Hematopoietic multipotent progenitor cell treated with erythropoietin and hydrocortisone succinate and interleukin-3 and kit ligand, for 17 days (in vitro differentiated cells): ENCODE measurements at regions not wholly inside any gene's neighbourhood (a gene's known extent, or its start where the extent isn't known, plus 50 kb on each side); places are given as distances from the start of the nearest gene placed in this dataset.
"Not testable (repeated sequence)": the region's sequence is repeated elsewhere in the genome, so short reads cannot be mapped to it uniquely, and the experiment has no call there.

ENCODE experiments used
- DNase-seq: peaks from one replicate; pipeline ENCODE4 v3.0.0-alpha.2; 2015; ENCODE audit warnings: low spot score

GRCh38 chr4:186847429-186848131 lies 123.9 kb upstream of the FAT1 start:
- not testable (repeated sequence) for DNase-seq

DNA sequence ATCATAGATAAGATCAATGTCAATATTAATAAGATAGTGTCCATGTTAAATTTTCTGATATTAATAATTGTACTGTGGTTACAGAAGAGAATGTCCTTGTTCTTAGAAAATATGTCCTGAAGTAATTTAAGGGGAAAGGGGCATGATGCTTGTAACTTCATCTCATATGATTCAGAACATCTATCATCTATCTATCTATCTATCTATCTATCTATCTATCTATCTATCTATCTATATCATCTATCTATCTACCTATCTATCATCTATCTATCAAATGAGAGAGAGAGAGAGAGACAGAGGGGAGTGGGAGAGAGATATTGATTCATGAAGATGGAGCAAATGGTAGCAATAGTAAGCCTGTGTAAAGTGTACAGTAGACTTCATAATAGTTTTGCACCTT lies 124.8 kb upstream of the FAT1 start:
- no peak for DNase-seq

DNA sequence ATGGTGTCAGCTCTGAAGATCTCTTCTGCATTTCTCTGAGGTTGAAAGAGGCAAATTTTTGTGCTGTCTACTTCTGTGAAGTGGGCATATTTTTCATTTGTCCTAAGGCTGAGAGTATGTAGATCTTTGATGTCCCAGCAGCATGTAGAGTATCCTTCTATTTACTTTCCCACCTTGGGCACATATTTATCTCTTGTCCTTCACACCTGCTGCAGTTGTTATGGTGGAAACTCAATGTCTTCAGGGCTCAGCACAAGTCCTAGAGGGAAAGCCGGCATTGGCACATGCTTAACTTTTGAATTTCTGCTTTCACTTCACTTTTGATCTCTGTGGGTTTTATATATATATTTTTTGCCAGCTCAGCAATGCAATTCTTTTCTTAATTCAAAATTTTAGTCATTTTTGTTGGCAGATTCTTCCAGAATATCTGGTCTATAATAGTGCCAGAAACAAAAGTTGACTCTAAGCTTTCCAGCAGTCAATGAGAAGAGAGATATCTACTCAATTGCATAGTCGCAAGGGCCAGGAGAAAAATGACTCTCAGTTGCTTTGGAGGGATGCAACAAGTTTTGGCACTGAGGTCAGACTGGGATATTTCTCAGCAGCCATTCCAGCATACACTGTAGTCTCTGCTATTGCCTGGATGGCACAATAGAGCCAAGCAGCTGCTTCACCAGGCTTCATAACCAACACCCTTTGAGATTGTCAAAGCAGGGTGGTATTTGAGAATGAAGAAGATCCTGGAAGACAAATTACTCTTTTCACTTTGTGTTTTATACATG lies 127.8 kb upstream of the FAT1 start:
- DNase-seq = no peak

GRCh38 chr4:186852073-186852420 lies 128.4 kb upstream of the FAT1 start:
- no peak for DNase-seq

DNA sequence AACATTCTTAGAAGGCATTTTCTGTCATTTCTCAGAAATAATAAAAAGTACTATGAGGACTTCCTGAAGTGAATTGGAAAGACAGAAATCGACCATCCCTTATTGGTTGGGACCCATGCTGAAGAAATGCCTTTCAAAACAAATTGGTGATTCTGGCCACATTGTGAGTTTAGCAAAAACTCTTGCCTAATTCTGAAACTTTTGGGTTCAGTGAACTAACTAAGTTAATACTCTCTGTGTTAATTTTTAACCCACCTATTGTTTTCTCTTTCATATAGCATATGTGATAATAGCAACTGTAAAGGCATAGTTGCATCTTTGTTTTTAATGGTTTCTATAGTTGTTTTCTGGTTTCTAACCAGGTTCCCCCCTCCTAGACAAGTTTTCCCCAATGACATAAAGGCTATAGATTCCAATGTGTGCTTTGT lies 129.3 kb upstream of the FAT1 start:
- no peak for DNase-seq

DNA sequence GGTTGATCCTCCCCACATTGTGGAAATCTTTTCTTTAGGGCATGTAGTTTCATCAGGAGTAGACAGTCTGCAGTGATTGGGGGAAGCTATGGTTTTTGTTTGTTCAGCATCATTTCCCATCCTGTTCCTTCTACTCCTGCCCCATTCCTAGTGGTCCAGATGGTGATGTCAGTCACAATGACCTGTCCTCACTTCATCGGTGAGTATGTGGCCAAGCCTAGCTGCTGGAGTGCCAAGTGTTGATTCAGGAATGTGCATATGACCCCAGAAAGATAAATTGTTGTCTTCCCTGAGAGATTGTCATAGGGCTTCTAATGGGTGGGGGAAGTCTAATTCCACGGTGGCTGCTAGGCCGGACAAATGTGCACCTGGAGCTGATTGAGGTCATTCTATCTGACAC lies 130.6 kb upstream of the FAT1 start:
- no peak for DNase-seq

- no peak for DNase-seq
Measured at GRCh38 chr4:186855111-186855510, 131.5 kb upstream of the FAT1 start.

- no peak for DNase-seq
Measured at GRCh38 chr4:186857793-186858192, 134.1 kb upstream of the FAT1 start.

GRCh38 chr4:186858355-186858754 lies 134.7 kb upstream of the FAT1 start:
- DNase-seq = no peak

- no peak for DNase-seq
Measured at GRCh38 chr4:186859420-186859819, 135.8 kb upstream of the FAT1 start.

DNA sequence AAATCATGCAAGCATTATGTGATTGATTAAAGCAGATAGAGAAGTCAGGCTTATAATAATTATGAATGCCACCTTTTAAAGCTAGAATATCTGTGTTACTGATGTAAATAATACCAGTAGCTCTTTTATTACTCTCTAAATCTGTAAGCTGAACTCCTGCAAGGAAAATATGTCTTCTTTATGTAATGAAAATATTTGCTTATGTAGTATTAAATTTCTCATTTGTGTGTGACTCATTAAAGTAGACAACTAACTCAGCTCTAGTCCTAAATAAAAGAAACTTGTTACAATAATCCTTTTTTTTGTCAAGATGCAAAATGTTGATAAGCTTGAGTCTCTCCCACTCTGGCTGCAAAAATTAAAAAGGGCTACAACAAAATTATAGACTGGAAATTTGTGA lies 137.7 kb upstream of the FAT1 start:
- no peak for DNase-seq

DNA sequence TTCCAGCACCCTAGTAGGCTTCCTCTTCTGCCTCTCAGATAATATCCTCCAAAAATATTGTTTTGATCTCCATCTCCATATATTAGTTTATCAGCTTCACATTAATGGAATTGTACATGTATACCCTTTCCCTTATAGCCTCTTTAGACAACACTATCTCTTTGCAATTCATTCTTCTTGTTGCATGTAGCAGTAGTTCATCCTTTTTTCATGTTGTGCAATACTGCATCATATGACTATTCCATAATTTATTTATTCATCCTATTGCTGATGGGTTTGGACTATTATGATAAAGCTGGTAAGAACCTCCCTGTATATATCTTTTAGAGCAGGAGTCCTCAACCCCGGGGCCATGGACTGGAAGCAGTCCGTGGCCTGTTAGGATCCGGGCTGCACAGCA lies 148.2 kb upstream of the FAT1 start:
- no peak for DNase-seq

- not testable (repeated sequence) for DNase-seq
Measured at GRCh38 chr4:186873095-186873494, 149.4 kb upstream of the FAT1 start.

- no peak for DNase-seq
Measured at GRCh38 chr4:186875476-186875875, 151.8 kb upstream of the FAT1 start.

DNA sequence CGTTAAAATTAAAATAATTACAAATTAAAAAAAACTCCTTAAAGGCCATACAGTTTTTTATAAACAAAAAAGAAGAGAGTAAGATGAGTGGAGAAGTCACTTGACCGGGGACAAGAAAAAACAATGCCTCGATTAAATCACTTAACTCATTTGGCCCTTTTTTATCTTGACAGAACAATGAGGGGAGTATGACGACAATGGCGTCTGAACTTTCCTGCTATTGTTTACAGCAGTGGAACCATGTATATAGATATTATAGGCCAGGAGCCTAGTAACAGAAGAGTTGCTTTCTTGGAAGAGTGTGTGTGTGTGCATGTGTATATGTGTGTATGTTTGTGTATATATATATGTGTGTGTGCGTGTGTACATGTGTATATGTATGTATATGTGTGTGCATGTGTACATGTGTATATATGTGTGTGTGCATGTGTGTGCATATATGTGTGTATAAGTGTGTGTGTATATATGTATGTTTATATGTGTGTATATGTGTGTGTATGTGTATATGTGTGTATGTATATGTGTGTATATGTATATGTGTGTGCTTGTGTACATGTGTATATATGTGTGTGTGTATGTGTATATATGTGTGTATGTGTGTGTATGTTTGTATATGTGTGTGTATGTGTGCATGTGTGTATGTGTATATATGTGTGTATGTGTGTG lies 153.4 kb upstream of the FAT1 start:
- DNase-seq = no peak

- DNase-seq = no peak
Measured at GRCh38 chr4:186878203-186878776, 154.6 kb upstream of the FAT1 start.

GRCh38 chr4:186881521-186882220 lies 158.0 kb upstream of the FAT1 start:
- no peak for DNase-seq

- no peak for DNase-seq
Measured at GRCh38 chr4:186882293-186882692, 158.6 kb upstream of the FAT1 start.

- no peak for DNase-seq
Measured at GRCh38 chr4:186885289-186885688, 161.6 kb upstream of the FAT1 start.

- DNase-seq = no peak
Measured at GRCh38 chr4:186886759-186887158, 163.1 kb upstream of the FAT1 start.

DNA sequence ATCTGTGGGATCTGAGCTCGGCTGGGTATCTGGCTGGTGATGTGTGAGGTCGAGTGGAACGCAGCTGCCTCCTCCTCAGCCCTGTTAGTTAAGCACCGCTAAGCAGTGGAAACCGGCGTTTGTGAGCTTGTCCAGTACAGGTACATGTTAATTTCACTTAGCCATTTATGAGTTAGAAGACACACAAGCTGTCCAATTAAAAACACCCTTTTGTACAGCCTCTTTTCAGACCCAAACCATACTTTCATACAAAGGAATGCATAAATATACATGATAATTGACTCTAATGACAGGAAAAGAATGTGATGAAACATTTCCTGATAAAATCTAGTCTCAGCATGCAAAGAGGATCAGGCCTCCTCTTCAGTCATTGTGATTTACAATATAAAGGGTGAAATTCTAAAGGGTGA lies 163.6 kb upstream of the FAT1 start:
- no peak for DNase-seq

- no peak for DNase-seq
Measured at GRCh38 chr4:186887752-186888151, 164.1 kb upstream of the FAT1 start.
